Bone marrow (tissue), 2 donors: ENCODE measurements at regions not wholly inside any gene's neighbourhood (a gene's known extent, or its start where the extent isn't known, plus 50 kb on each side); places are given as distances from the start of the nearest gene placed in this dataset.
"Not testable (repeated sequence)": the region's sequence is repeated elsewhere in the genome, so short reads cannot be mapped to it uniquely, and the experiment has no call there.

Source experiments
- DNase-seq, 2 donors: peaks; one replicate each; lab custom pipeline; 2025; lab: John Stamatoyannopoulos, UW

DNA sequence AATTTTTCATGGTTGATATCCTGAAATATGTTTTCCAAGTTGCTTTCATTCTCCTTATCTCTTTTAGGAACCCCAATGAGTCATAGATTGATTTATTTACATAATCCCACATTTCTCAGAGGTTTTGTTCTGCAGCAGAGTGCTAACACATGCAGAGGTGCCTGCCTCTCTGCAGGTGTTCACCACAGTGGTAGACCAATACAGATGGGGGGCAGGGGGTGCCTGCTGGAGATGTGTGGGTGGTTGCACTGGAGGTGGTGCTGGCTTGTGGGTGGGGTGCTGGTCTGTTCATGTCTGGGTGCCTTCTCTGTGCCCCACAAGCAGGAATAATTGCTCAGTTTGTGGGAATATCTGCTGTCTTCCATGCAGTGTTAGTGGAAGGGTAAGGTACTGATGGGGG is 131.1 kb downstream of the JRKL start:
- no peak for DNase-seq

DNA sequence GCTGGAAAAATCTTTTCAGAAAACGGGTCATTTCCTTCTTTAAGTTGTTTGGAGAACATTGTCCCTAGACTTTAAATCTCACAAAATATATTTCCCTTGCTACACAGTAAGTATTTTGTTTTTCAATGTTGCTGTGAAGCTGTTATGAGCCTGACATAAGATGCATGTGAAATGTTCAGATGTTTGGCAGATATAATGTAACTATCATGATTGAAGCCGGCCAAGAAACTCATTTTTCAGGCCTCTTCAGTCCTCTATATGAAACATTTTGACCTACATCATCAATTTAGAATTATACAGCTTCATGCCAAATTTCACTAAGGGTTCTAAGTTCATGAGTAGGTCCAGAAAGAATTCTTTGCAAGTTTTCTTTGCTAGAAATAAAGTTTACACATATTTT is 133.8 kb downstream of the JRKL start:
- DNase-seq, result no peak

DNA sequence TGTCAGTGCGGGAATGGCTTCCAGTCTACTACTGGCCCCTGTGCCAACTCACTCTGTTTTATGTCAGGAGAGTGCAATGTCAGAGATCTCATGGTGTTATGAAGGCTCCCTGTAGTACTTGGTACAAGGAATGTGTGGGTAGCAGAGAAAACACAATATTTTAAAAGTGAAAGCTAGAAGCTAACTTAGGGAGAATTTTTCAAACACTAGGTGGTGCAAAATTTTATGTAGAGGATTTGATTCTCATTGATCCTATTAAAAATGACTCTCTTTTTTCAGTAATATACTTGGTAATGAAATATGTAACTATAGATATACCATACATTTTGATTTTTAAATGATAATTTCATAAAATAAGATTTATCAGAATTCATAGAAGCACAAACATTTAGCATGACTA is 134.7 kb downstream of the JRKL start:
- no peak for DNase-seq

DNA sequence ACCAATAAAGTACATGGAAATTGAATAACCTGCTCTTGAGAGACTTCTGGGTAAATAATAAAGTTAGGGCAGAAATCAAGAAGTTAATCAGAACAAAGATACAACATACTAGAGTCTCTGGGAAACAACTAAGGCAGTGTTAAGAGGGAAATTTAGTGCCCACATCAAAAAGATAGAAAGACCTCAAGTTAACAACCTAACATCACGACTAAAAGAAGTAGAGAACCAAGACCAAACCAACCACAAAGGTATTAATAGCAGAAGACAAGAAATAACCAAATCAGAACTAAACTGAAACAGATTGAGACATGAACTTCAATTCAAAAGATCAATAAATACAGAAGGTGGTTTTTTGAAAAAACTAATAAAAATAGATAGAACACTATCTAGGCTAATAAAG is 140.7 kb downstream of the JRKL start:
- DNase-seq, result no peak

DNA sequence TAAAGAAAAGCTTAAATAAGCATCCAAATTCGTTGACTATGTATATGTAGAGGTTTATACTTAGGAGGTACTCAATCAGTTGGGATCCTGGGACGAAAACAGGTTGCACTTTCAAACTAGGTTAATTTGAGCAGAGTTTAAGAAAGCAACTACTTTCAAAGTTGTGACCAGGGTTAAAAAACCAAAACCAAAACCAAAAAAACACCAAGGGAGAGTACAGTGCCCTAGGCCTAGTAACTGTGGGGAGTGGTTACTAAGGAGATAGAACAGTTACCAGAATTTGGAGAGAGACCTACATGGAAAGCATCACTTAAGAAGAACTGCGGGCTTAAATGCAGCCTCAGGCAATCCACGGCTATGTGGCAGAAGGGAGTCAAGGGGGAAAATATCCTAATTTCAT is 148.3 kb downstream of the JRKL start:
- DNase-seq, result no peak

DNA sequence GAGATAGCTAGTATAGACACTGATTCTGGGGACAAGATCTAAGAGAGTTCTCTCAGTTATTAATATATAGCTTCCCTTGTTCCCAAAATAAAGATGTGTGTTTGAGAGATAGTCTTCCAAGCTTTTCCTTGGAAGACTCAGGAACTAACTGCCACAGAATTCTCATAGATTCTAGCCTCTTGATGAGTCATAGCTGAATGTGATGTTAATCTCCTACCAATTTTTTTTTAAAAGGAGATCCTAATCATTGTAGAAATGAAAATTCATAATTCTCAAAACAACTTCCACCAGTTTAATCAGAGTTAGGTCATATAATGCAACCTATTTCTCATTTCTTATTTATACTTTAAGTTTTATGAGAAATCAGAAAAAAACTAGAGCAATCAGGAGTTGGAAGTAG is 148.8 kb downstream of the JRKL start:
- no peak for DNase-seq

DNA sequence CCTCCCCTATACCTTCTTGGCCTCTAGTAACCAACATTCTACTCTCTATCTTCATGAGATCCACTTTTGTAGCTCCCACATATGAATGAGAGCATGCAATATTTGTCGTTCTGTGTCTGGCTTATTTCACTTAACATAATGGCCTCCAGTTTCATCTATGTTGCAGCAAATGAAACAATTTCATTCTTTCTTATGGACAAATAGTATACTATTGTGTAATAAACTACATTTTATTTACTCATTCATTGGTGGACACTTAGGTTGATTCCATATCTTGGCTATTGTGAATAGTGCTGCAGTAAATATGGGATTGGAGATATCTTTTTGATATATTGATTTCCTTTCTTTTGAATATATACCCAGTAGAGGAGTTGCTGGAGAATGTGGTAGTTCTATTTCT is 151.1 kb downstream of the JRKL start:
- no peak for DNase-seq

DNA sequence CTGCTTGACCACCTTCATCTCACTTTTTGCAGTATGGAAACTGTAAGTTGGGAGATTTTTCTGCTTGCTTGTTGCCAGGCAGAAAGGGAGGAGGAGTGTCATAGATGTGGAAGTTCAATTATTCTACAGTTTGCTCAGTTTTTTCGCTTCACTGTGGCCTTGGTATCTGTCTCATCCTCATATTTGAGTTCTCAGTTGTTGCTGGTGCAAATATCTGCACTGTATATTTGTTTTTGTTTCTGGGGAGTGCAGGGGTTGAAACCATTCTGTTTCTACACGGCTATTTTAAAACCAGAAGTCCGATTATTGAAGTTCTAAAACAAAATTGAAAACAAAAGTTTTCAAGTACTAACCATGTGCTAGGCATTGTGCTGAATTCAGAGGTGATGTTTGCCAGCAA is 153.4 kb downstream of the JRKL start:
- DNase-seq, result no peak

DNA sequence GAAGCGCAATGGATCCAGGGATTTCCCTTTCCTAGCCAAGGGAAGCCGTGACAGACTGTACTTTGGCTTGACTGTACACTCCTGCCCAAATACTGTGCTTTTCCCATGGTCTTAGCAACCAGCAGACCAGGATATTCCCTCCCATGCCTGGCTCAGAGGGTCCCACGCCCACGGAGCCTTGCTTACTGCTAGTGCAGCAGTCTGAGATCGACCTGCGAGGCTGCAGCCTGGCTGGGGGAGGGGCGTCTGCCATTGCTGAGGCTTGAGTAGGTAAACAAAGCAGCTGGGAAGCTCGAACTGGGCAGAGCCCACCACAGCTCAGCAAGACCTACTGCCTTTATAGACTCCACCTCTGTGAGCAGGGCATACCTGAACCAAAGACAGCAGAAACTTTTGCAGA is 155.4 kb downstream of the JRKL start:
- not testable (repeated sequence) for DNase-seq

DNA sequence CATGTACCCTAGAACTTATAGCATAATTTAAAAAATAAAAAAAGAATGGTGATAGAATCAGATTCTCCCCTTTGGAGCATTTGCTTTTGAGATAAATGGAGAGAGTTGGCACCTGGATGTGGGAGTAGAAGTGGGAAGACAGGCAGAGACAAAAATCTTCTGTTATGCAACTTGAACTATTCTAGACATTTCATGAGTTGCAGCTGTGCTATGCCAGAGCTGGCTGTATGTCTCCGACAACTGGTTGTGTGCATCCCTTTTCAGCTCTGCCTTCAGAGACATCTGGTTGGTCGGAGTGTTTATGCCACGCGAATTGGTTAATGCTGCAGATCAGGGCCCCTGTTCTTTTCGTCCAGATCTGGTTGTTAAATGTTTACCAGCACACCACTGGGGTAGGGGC is 161.3 kb downstream of the JRKL start:
- DNase-seq, result no peak

DNA sequence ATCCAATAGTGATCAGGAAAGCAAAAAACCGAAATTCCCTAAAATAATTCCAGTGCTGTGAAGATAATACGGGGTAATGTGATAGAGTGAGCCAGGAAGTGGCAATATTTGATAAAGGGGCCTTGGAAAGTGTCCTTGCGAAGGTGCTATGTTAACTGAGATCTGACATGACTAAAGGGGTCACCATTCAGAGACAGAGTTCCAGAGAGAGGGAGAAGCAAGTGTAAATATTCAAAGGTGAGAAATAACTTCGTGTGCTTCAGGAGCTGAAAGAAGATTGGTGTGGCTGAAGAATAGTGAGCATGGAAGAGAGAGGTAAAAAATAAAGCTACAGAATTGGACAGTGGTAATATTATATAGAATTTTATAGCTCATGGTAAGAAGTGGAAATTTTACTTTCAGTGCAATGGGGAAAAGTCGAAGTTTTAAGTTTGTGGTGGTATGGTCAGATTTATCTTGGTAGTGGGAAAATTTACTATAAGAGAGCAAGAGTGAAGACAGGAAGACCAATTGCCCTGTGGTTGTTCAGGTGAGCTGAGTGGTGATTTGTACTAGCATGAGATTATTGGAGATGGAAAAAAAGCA is 164.5 kb downstream of the JRKL start:
- no peak for DNase-seq

DNA sequence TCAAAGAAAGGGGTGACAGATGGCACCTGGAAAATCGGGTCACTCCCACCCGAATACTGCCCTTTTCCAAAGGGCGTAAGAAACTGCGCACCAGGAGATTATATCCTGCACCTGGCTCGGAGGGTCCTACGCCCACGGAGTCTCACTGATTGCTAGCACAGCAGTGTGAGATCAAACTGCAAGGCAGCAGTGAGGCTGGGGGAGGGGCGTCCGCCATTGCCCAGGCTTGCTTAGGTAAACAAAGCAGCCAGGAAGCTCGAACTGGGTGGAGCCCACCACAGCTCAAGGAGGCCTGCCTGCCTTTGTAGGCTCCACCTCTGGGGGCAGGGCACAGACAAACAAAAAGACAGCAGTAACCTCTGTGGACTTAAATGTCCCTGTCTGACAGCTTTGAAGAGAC is 166.0 kb downstream of the JRKL start:
- DNase-seq, result not testable (repeated sequence)

DNA sequence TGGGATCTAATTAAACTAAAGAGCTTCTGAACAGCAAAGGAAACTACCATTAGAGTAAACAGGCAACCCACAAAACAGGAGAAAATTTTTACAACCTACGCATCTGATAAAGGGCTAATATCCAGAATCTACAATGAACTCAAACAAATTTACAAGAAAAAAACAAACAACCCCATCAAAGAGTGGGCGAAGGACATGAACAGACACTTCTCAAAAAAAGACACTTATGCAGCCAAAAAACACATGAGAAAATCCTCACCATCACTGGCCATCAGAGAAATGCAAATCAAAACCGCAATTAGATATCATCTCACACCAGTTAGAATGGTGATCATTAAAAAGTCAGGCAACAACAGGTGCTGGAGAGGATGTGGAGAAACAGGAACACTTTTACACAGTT is 170.9 kb downstream of the JRKL start:
- not testable (repeated sequence) for DNase-seq

DNA sequence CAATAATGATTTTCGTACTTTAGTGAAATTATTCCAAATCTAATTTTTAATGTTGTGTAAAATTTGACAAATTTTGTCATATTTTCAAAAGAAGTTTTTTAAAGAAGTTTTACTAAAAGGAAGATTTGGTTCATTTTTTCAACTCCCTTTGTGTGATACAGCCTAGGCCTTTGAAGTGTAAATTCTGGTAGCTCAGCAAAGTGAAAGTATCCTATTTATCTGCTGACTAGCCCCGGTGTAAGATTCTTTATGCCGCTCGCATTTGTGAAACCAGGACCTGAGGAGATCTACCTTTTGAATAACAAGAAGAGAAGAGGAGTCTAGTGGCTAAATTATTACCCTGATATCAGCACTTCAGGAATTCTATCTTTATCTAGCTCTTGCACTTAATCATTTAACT is 177.4 kb downstream of the JRKL start:
- DNase-seq, result peak in 1 of 2 donors; percentile 10

DNA sequence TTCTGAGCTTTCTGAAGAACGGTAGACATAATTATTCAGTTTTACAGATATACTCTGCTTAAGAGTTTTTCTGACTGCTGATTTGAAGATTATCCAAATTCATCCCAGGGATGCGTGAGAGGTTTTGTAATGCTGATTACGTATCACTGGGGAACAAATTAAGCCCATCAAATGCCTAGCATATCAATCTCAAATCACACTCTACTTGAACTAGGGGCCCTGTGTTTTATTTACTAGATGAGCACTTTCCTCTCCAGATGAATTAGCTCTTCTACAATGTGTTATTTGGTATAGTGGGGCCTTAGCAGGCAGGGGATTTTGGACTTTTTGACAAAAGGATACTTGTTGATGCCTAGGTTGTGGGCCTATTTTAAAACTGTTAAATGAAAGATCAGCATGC is 177.9 kb downstream of the JRKL start:
- DNase-seq, result no peak

DNA sequence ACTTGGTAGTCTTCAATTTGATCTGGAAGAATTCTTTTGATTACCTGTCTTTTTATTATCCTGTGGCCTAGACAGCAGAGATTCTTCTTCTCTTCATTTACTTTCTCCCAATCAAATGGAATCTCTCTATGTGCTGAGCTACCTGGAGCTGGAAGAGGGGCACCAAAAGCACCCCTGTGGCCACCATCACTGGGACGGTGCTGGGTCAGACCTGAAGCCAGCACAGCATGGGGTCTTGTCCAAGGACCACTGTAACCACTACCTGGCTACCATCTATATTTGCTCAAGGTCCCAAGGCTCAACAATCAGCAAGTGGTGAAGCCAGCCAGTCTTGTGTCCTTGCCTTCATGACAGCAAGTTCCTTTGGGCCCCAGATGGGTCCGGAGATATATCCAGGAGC is 186.6 kb downstream of the JRKL start:
- DNase-seq, result no peak

DNA sequence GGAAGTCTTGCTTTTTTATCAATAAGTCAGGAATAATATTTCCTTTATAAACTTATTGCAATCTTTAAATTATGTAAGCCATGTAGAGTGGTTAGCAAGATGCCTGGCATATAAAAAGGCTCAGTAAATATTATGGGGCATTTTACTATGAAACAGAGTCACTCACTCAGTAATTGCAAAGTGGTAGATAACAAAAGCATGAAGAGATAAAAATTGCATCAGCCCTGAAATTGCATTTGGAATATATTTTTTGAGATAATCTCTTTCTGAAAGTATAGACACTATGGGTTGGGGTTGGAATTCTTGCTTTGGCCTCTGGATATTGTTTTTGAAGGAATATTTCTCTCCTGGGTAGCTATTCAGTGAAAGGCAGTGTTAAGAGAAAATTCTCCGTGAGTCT is 188.6 kb downstream of the JRKL start:
- DNase-seq, result no peak

DNA sequence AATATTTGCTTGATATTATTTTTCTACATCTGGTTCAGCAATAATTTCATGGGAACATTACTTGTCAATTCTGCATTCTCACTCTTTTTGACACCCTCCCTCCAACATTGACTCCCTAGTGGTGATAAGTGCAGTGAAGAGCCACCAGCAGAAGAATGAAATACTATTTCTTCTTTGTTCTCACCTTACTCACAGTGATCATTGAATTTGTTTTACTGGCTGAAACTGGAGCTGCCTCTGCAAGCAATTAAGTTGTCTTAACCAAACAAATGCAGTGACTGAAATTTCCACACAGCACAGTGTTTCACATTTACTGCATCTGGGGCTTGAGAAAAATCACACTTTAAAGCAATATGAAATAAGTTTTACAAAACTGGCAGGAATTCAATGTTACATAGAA is 189.8 kb downstream of the JRKL start:
- no peak for DNase-seq

DNA sequence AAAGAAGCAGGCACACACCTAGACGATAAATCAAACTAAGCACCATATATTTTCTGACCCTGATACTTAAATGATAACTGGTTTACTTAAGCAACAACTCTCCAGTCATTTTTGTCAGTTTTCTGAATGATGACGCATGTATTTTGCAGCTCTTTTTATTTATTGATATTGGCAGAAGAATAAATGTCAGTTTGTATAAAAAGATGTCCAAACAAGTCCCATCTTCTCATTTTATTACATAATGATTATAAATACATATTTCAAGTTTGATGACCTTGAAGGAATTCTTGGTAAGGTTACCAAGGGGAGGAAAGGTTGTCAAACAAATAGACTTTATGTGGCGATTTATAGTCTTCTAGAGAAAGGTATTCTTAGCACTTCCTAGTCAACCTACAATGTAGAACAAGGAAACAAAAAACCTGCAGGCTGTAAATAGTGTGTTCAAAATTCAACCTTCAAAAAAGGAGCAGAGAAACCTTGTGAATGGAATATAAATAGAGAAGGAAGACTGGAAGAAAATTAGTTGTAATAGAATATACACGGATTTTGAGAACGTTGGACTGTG is 190.7 kb downstream of the JRKL start:
- DNase-seq, result no peak

DNA sequence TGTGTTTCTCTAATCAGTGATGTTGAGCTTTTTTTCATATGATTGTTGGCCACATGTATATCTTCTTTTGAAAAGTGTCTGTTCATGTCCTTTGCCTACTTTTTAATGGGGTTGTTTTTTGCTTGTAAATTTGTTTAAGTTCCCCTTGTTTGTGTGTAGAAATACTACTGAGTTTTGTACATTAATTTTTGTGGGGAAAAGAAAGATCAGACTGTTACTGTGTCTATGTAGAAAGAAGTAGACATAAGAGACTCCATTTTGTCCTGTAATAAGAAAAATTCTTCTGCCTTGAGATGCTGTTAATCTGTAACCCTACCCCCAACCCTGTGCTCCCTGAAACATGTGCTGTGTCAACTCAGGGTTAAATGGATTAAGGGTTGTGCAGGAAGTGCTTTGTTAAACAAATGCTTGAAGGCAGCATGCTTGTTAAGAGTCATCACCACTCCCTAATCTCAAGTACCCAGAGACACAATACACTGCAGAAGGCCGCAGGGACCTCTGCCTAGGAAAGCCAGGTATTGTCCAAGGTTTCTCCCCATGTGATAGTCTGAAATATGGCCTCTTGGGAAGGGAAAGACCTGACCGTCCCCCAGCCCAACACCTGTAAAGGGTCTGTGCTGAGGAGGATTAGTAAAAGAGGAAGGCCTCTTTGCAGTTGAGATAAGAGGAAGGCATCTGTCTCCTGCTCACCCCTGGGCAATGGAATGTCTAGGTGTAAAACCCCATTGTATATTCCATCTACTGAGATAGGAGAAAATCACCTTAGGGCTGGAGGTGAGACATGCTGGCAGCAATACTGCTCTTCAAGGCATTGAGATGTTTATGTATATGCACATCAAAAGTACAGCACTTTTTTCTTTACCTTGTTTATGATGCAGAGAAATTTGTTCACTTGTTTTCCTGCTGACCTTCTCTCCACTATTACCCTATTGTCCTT is 196.4 kb downstream of the JRKL start:
- not testable (repeated sequence) for DNase-seq

DNA sequence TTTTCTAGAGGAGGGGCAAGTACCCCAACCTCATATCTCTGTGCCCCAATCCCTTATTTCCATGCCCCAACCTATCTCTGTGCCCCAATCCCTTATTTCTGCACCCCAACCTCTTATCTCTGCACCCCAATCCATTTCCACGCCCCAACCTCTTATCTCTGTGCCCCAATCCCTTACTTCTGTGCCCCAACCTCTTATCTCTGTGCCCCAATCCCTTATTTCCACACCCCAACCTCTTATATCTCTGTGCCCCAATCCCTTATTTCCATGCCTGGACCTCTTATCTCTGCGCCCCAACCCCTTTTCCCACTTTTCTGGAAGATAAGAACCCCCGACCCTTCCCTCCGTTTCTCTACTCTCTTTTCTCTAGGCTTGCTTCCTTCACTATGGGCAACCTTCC is 199.0 kb downstream of the JRKL start:
- not testable (repeated sequence) for DNase-seq

DNA sequence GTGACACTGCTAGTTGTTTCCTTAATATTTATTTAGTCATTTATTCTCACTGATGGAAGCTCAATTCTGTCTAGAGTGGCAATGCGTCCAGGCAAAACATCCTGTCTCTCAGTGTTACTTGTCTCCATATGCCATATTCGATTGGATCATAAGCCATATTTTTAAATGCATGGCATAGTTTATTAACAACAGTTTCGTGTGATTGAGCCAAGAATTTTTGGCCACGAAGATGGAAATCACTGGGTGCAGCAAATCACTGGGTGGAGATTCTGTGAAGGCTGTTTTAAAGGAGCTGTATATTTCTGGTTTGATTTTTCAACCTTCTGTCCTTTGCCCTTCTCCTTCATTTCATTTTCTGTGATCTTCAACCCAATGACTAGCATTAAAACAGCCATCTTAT is 205.2 kb downstream of the JRKL start:
- no peak for DNase-seq

DNA sequence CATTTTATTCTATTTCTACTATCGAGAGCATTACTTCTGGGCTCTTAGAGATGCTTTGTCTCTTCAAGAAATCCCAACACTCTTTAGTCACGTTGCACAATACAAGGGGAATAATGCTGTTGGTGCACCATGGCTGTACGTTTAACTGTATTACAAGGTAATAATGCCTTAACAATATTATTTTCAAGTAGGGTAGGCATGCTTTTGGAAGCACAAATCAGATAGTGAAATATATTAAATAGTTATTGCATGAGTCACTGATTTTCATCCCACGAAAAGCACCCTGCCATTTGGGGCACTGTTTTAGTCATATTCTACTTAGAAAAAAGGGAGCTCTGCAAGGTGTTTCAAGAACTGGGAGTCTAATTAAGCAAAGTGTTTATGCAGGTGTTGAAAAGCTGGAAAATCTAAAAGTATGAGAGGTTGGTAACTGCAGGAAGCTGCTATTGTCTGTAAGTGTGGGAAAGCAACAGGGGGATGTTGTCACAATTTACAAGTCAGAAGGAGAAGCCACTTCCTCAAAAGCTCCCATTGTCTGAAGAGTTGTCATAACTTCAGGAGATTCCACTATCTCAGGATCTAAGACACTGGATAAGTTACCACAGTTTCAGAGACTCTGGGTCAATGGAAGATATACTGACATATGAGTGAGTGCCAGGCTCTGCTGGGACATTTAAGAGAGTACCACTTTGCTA is 218.2 kb downstream of the JRKL start:
- no peak for DNase-seq
